ENCODE measurements at regions not wholly inside any gene's neighbourhood (a gene's known extent, or its start where the extent isn't known, plus 50 kb on each side); places are given as distances from the start of the nearest gene placed in this dataset.
"Not testable (repeated sequence)": the region's sequence is repeated elsewhere in the genome, so short reads cannot be mapped to it uniquely, and the experiment has no call there.

DNA sequence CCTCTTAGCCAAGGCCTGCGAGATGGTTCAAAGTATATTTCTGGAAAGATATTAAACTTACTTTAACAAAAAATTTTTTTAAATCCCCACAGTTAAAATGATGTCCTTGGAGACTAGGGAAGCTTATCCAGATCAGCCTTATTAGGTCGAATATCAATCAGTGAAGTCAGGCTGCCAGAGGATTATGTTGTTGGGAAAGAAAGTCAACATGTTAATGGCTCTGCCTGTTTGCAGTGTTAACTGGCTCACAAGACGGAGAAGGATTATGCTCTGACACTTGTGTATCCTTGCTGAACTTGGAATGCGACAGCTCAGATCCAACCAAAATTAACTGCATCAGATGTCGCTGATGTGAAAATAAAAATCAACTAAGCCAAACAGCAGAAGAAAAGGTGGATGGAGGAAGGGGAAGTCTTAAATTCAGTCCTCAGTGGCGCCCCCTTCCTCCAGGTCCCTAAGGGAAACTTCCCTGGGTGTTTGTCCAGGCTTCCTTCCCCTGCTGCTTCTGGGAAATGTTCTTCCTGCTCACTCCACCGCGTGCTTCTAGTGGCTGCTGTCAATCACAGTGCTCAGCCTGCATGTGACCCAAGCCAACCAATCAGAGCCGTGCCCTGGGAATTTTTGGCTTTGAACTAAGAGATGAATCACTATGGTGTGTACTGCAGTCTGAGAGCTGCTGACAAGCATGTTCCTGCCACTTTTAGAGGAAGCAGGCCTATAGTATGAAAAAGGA, 690.4 kb upstream of the NRP1 start:
- H3K9me3 Mint-ChIP-seq = peaks cover 4% of the 10 kb centered on the region
- H3K4me3 Mint-ChIP-seq = no peak overlapping the region
- no peak overlapping the region for H3K27ac Mint-ChIP-seq
- no peaks in the 10 kb centered on the region for H3K36me3 Mint-ChIP-seq (ENCODE audit: low read depth)
- no peak for ATAC-seq (replicated peaks)
- H3K27me3 Mint-ChIP-seq = peaks cover 13% of the 10 kb centered on the region
- H3K4me1 Mint-ChIP-seq = no peaks in the 10 kb centered on the region

DNA sequence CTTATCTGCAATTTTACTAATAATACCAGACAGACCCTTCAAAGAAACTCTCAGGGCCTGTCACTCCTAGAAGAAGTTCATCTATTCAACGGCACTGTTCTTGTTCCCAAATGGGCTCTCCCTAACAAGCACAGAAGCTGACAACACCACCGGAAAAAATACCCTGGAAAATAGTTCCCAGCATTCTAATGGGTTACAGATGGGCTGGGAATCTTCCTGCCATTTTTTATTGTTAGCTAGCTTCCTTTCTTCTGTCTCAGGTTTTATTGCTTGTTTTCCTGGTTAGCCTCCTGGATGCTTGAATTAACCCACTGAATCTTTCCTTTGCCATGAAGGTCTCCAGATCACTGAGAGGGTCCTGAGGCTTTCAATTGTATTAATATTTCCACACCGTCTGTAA, 689.8 kb upstream of the NRP1 start:
- H3K27ac Mint-ChIP-seq = no peak overlapping the region
- H3K4me1 Mint-ChIP-seq = no peaks in the 10 kb centered on the region
- H3K36me3 Mint-ChIP-seq (ENCODE audit: low read depth) = no peaks in the 10 kb centered on the region
- H3K9me3 Mint-ChIP-seq = peaks cover 4% of the 10 kb centered on the region
- no peak overlapping the region for H3K4me3 Mint-ChIP-seq
- H3K27me3 Mint-ChIP-seq = peaks cover 13% of the 10 kb centered on the region
- ATAC-seq (replicated peaks) = no peak

DNA sequence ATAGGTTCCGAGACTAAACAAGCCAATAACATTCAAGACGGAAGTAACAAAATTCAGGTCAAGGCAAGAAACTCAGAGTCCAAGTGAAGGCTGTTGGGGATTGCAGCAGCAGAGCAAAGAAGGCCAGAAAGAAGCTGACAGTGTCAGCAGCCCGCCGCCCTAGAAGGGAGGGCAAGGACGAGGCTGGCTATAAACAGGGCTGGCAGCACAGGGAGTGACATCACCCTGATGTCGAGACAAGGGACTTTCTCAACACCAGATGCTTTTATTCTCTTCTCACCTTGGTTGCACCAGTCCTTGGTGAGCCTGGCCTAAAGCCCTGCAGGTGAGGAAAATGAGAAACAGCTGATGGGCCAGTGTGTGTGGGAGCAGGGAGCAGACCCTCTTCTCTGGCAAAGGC, 687.7 kb upstream of the NRP1 start:
- Mint-ChIP-seq H3K9me3 (peaks cover 4% of the 10 kb centered on the region), H3K27ac (no peak overlapping the region), H3K4me3 (no peak overlapping the region), H3K27me3 (peaks cover 13% of the 10 kb centered on the region), H3K4me1 (no peaks in the 10 kb centered on the region), H3K36me3 (ENCODE audit: low read depth) (no peaks in the 10 kb centered on the region)
- no peak for ATAC-seq (replicated peaks)

DNA sequence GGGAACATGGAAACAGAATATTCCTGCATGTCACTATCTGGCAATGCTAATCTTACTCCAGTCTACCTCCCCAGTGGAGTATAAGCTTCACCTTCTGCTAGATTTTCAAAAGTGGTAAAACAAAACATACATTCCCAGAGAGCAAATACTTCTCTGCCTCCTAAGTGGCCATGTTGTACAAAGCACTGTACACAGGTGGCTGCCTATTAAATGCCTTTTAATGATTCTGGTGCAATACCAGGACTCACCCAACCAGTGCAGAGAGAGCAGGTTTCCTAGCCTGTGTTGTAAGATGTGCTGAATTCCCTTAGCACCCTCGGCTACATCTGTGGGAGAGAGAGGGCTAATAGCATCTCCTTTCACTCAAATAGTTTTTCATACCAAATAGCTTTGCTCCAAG, 684.3 kb upstream of the NRP1 start:
- no peak for ATAC-seq (replicated peaks)
- no peaks in the 10 kb centered on the region for H3K36me3 Mint-ChIP-seq (ENCODE audit: low read depth)
- H3K4me3 Mint-ChIP-seq = no peak overlapping the region
- H3K27ac Mint-ChIP-seq = no peak overlapping the region
- peaks cover 14% of the 10 kb centered on the region for H3K27me3 Mint-ChIP-seq
- no peaks in the 10 kb centered on the region for H3K4me1 Mint-ChIP-seq
- peaks cover 4% of the 10 kb centered on the region for H3K9me3 Mint-ChIP-seq

DNA sequence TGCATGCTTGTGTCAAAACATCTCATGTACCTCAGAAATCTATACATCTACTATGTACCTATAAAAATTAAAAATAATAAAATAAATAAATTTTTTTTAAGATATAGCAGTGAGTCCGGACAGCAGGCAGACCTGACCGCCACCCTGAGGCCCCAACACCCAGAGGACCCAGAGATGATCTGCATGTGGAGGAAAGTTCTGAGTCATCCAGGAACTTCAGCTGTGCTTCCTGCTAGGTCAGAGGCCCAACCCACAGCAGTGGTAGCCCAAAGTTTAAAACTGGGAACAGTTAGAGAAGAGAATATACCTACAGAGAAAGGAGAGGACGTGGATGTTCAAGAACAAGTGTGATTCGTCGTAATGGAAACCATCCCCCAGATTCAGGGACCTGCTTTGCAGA, 683.7 kb upstream of the NRP1 start:
- Mint-ChIP-seq H3K4me3 (no peak overlapping the region), H3K9me3 (peaks cover 4% of the 10 kb centered on the region), H3K27me3 (peaks cover 20% of the 10 kb centered on the region), H3K4me1 (no peaks in the 10 kb centered on the region), H3K27ac (no peak overlapping the region), H3K36me3 (ENCODE audit: low read depth) (no peaks in the 10 kb centered on the region)
- ATAC-seq (replicated peaks) = no peak

DNA sequence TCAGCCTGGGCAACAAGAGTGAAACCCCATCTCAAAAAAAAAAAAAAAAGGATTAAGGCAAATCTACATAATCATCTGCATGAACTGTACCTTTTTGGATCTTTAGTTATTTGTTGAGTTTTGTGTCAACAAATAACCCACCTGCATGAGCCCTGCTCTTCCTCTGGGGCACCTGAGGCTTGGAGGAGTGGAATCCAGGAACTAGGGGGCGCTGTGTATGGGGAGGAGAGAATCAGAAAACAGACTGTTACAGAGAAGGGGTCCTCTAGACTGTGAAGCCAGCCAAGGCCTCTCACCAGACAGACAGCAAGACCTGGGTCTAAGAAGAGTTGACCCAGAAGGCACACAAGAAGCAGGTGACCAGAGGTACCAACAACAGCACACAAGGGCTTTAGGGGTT, 682.8 kb upstream of the NRP1 start:
- Mint-ChIP-seq H3K36me3 (ENCODE audit: low read depth) (no peaks in the 10 kb centered on the region), H3K9me3 (peaks cover 4% of the 10 kb centered on the region), H3K4me1 (no peaks in the 10 kb centered on the region), H3K27ac (no peak overlapping the region), H3K4me3 (no peak overlapping the region), H3K27me3 (peaks cover 24% of the 10 kb centered on the region)
- no peak for ATAC-seq (replicated peaks)

DNA sequence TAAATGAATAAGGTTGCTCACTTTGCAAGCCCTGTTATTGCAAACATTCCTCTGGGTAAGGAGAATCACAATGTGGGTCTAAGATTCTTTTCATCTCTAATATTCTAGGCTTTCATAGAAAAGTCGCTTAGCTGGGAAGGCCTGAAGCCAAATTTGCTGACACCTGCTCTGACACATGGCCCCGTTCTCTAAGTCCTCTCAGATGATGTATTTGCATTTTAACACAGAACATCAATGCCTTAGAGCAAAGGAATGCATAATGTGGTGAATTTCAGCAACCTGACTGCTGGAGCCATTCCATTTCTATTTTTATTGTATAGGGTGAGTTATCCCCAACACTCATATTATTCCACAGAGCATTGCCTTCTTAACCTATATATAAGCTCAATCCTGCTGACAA, 682.1 kb upstream of the NRP1 start:
- Mint-ChIP-seq H3K27me3 (peaks cover 21% of the 10 kb centered on the region), H3K4me3 (no peak overlapping the region), H3K36me3 (ENCODE audit: low read depth) (no peaks in the 10 kb centered on the region), H3K27ac (no peak overlapping the region), H3K4me1 (no peaks in the 10 kb centered on the region), H3K9me3 (no peaks in the 10 kb centered on the region)
- no peak for ATAC-seq (replicated peaks)

DNA sequence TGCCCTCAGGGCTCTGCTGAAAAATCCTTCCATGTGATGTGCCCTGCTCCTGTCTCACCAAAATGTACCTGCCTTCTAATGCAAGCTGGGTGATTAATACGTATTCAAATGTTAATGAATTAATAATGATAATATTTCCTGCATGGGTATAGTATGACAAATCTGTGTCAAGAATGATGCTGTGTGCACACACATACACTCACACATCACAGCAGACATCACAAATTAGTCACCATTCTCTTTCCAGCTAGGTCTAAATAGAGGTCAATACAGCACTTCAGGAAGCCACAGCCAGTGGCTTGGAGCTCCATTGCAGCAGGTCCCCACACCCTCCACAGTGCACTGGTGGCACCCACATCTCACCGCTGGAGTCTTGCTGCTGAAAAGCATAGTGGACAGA, 681.2 kb upstream of the NRP1 start:
- Mint-ChIP-seq H3K4me3 (no peak overlapping the region), H3K4me1 (no peaks in the 10 kb centered on the region), H3K9me3 (no peaks in the 10 kb centered on the region), H3K27me3 (peaks cover 21% of the 10 kb centered on the region), H3K27ac (no peak overlapping the region), H3K36me3 (ENCODE audit: low read depth) (no peaks in the 10 kb centered on the region)
- ATAC-seq (replicated peaks) = no peak

DNA sequence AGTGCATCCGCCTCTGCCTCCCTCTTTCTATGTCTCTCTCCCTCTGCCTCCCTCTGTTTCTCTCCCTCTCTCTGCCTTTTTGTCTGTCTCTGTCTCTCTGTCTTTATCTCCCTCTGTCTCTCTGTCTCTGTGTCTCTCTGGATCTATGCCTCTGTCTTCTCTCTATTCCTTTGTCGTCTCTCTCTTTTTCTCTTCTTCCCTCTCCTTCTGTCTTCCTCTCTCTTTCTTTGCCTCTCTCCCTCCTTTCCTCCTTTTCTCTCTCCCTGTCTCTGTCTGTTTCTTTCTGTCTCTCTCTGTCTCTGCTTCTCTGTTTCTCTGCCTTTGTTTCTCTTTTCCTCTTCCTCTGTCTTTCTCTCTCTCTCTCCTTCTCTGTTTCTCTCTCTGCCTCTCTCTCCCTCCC, 678.8 kb upstream of the NRP1 start:
- ATAC-seq (replicated peaks) = no peak
- H3K9me3 Mint-ChIP-seq = no peaks in the 10 kb centered on the region
- no peaks in the 10 kb centered on the region for H3K4me1 Mint-ChIP-seq
- no peak overlapping the region for H3K4me3 Mint-ChIP-seq
- peaks cover 23% of the 10 kb centered on the region for H3K27me3 Mint-ChIP-seq
- H3K36me3 Mint-ChIP-seq (ENCODE audit: low read depth) = no peaks in the 10 kb centered on the region
- H3K27ac Mint-ChIP-seq = no peak overlapping the region

DNA sequence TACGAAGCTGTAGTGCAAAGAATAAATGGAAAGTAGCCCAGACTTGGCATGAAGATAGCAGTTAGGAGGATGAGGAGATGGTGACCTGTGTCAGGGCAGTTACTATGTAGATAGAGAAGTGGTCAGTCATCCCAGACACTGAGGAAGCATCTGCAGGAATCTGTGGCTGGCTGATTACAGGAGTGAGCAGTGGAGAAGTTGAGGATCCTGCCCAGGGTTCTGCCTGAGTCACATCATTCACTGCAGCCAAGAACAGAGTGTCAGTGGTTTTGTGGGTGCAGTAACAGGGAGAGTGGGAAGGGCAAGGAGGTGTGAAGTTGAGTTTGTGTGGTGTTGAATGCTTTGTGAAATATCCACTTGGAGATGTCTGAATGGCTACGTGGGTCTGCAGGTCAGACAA, 676.4 kb upstream of the NRP1 start:
- Mint-ChIP-seq H3K27me3 (peaks cover 18% of the 10 kb centered on the region), H3K4me1 (no peaks in the 10 kb centered on the region), H3K9me3 (no peaks in the 10 kb centered on the region), H3K36me3 (ENCODE audit: low read depth) (no peaks in the 10 kb centered on the region), H3K4me3 (no peak overlapping the region), H3K27ac (no peak overlapping the region)
- no peak for ATAC-seq (replicated peaks)

DNA sequence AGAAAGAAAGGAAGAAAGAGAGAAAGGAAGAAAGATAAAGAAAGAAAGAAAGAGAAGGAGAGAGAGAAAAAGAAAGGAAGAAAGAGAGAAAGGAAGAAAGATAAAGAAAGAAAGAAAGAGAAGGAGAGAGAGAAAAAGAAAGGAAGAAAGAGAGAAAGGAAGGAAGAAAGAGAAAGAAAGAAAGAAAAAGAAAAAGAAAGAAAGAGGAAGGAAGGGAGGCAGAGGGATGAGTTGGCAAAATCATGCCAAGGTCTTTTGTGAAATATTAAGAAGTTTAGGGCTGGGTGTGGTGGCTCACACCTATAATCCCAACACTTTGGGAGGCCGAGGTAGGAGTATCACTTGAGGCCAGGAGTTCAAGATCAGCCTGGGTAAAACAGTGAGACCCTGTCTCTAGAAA, 675.8 kb upstream of the NRP1 start:
- H3K4me1 Mint-ChIP-seq; H3K27ac Mint-ChIP-seq; H3K9me3 Mint-ChIP-seq; ATAC-seq (replicated peaks); H3K4me3 Mint-ChIP-seq; H3K36me3 Mint-ChIP-seq (ENCODE audit: low read depth): not testable (repeated sequence)
- H3K27me3 Mint-ChIP-seq = peaks cover 14% of the 10 kb centered on the region

DNA sequence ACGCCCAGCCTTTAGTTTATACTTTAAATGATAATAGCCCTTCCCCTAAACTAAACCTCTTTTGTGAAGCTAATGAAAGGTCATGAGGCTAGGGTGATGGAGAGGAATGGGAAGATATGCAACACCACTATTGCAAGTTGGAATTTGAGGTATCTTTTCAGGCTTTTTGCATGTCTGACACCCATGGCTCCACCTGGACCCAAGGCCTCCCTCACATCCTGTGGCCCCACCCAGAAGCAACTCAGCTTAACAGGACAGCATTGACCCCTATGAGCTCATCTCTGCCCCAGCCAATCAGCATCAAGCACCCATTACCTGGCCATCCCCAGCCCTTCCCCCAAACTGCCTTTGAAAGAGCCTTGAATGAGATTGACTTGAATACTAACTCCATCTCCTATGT, 674.2 kb upstream of the NRP1 start:
- H3K4me3 Mint-ChIP-seq = no peak overlapping the region
- H3K36me3 Mint-ChIP-seq (ENCODE audit: low read depth) = no peaks in the 10 kb centered on the region
- H3K27me3 Mint-ChIP-seq = peaks cover 11% of the 10 kb centered on the region
- no peaks in the 10 kb centered on the region for H3K9me3 Mint-ChIP-seq
- H3K27ac Mint-ChIP-seq = no peak overlapping the region
- no peak for ATAC-seq (replicated peaks)
- H3K4me1 Mint-ChIP-seq = no peaks in the 10 kb centered on the region

DNA sequence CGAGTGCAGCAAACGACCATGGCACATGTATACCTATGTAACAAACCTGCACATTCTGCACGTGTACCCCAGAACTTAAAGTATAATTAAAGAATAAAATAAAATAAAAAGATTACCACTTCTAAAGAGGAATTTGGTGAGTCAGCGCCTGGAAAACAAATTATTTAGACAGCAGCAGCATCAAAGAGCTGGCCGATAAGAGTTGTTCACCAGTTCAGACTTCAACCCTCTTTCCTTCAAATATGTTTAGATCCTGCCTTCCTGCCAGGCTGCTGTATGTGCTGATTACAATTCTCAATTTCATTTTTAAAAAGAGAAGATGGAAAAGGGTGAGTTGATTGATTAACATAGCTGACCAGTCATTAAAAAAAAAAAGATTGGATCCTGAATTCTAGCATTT, 672.0 kb upstream of the NRP1 start:
- H3K4me3 Mint-ChIP-seq = no peak overlapping the region

DNA sequence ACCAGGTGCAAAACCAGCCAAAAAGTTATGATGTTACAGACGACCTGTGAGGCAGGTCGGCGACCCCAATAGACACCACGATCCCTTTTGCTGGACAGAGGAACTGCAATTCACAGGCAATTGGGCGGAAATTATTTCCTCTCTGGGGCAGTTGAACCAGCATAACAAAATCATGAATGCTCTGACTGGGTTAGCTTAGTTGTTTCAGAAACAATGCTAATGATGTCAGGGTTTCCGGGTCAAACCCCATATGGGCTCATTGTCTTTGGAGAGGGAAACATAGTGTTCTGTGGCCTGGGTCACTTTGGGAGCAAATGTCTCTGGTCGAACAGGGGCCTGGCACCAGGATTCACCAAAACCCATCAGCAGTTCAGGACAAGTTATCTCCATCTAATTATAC, 669.1 kb upstream of the NRP1 start:
- peaks cover 6% of the 10 kb centered on the region for H3K27me3 Mint-ChIP-seq
- no peak overlapping the region for H3K4me3 Mint-ChIP-seq
- no peak for ATAC-seq (replicated peaks)
- H3K27ac Mint-ChIP-seq = no peak overlapping the region
- no peaks in the 10 kb centered on the region for H3K36me3 Mint-ChIP-seq (ENCODE audit: low read depth)
- no peaks in the 10 kb centered on the region for H3K9me3 Mint-ChIP-seq
- no peaks in the 10 kb centered on the region for H3K4me1 Mint-ChIP-seq

More for the DNA sequence above, 672.0 kb upstream of the NRP1 start:
- no peak for ATAC-seq (replicated peaks)
- no peaks in the 10 kb centered on the region for H3K4me1 Mint-ChIP-seq
- H3K36me3 Mint-ChIP-seq (ENCODE audit: low read depth) = no peaks in the 10 kb centered on the region
- peaks cover 7% of the 10 kb centered on the region for H3K27me3 Mint-ChIP-seq
- H3K27ac Mint-ChIP-seq = no peak overlapping the region
- H3K9me3 Mint-ChIP-seq = no peaks in the 10 kb centered on the region

DNA sequence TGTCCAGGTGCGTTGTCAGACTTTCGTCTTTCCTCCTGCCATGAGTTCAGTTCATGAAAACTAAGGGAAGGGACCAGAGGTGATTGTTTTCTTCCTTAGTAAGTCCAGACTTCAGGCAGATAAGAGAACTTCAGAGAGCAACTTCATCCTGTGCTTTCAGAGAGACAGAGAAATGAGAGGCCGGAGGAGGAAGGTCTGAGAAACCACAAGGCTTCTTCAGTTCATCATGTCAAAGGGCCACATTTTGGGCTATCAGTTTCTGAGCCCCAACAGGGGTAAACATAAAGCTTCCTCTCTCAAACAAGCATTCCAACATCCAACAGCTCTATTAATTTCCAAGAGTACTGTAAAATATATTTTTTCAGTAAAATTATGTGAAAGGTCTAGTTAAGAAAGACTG, 668.4 kb upstream of the NRP1 start:
- Mint-ChIP-seq H3K4me3 (no peak overlapping the region), H3K4me1 (no peaks in the 10 kb centered on the region), H3K27ac (no peak overlapping the region)

DNA sequence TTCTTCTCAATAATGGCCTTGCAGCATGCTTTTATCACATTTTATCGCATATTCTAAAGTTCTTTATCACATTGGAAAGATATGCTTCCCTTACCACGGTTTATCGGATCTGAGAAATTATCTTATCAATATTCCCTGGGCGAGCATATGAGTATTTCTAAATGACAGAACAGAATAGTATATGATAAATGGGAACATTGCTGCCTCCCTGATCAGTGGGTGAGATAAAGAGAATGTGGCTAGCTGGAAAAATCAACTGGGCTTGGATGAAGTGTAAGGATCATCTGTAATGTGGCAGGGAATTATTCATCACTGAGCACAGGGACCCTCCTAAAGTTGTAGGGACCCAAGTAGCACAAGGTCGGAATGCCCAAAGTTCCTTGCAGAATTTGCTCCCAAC, 667.4 kb upstream of the NRP1 start:
- no peaks in the 10 kb centered on the region for H3K36me3 Mint-ChIP-seq (ENCODE audit: low read depth)
- H3K4me1 Mint-ChIP-seq = no peaks in the 10 kb centered on the region
- H3K9me3 Mint-ChIP-seq = no peaks in the 10 kb centered on the region
- peaks cover 9% of the 10 kb centered on the region for H3K27me3 Mint-ChIP-seq
- no peak for ATAC-seq (replicated peaks)
- no peak overlapping the region for H3K27ac Mint-ChIP-seq
- H3K4me3 Mint-ChIP-seq = no peak overlapping the region

More for the DNA sequence above, 668.4 kb upstream of the NRP1 start:
- Mint-ChIP-seq H3K27me3 (peaks cover 9% of the 10 kb centered on the region), H3K9me3 (no peaks in the 10 kb centered on the region), H3K36me3 (ENCODE audit: low read depth) (no peaks in the 10 kb centered on the region)
- ATAC-seq (replicated peaks) = no peak
